ENCODE measurements at regions not wholly inside any gene's neighbourhood (a gene's known extent, or its start where the extent isn't known, plus 50 kb on each side); places are given as distances from the start of the nearest gene placed in this dataset.

DNA sequence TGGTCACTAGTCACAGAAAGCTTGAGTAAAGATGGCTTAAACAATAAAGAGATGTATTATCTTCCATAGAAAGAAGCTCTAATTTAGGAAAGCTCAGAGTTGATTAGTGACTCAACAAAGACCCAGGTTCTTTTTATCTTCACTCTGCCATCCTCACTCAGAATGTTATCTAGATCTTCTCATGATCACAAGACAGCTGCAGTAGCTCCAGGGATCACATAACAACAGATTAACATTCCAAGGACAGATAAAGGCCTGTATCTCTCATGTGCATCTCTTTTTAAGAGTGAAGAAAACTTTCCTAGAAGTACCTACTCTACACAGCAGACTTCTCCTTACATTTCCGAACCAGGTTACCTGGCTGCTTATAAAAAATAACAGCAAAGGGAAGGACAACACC lies 368.7 kb upstream of the PROX1 start:
- TF ChIP-seq, protein P1, sequence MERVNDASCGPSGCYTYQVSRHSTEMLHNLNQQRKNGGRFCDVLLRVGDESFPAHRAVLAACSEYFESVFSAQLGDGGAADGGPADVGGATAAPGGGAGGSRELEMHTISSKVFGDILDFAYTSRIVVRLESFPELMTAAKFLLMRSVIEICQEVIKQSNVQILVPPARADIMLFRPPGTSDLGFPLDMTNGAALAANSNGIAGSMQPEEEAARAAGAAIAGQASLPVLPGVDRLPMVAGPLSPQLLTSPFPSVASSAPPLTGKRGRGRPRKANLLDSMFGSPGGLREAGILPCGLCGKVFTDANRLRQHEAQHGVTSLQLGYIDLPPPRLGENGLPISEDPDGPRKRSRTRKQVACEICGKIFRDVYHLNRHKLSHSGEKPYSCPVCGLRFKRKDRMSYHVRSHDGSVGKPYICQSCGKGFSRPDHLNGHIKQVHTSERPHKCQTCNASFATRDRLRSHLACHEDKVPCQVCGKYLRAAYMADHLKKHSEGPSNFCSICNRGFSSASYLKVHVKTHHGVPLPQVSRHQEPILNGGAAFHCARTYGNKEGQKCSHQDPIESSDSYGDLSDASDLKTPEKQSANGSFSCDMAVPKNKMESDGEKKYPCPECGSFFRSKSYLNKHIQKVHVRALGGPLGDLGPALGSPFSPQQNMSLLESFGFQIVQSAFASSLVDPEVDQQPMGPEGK (CRISPR knock-in tag; IDR thresholded peaks at IDR 0.05; ENCODE audit: borderline replicate concordance): no peak
- TF ChIP-seq ZNF565 (CRISPR knock-in tag; conservative IDR thresholded peaks at IDR 0.05; ENCODE audit: low read depth) (no peak), TOX (CRISPR knock-in tag; IDR thresholded peaks at IDR 0.05; ENCODE audit: borderline replicate concordance) (no peak), GLIS3 (CRISPR knock-in tag; IDR thresholded peaks at IDR 0.05) (no peak), RARB (CRISPR knock-in tag; IDR thresholded peaks at IDR 0.05) (no peak), BACH2 (CRISPR knock-in tag; IDR thresholded peaks at IDR 0.05; ENCODE audit: borderline replicate concordance) (no peak), ARNTL (CRISPR knock-in tag; IDR thresholded peaks at IDR 0.05; ENCODE audit: borderline replicate concordance, low read depth) (no peak)
- TF ChIP-seq, protein P2, sequence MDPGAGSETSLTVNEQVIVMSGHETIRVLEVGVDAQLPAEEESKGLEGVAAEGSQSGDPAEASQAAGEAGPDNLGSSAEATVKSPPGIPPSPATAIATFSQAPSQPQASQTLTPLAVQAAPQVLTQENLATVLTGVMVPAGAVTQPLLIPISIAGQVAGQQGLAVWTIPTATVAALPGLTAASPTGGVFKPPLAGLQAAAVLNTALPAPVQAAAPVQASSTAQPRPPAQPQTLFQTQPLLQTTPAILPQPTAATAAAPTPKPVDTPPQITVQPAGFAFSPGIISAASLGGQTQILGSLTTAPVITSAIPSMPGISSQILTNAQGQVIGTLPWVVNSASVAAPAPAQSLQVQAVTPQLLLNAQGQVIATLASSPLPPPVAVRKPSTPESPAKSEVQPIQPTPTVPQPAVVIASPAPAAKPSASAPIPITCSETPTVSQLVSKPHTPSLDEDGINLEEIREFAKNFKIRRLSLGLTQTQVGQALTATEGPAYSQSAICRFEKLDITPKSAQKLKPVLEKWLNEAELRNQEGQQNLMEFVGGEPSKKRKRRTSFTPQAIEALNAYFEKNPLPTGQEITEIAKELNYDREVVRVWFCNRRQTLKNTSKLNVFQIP (CRISPR knock-in tag; IDR thresholded peaks at IDR 0.05; ENCODE audit: borderline replicate concordance, low read depth): no peak
- TF ChIP-seq, protein P3, sequence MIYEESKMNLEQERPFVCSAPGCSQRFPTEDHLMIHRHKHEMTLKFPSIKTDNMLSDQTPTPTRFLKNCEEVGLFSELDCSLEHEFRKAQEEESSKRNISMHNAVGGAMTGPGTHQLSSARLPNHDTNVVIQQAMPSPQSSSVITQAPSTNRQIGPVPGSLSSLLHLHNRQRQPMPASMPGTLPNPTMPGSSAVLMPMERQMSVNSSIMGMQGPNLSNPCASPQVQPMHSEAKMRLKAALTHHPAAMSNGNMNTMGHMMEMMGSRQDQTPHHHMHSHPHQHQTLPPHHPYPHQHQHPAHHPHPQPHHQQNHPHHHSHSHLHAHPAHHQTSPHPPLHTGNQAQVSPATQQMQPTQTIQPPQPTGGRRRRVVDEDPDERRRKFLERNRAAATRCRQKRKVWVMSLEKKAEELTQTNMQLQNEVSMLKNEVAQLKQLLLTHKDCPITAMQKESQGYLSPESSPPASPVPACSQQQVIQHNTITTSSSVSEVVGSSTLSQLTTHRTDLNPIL (CRISPR knock-in tag; IDR thresholded peaks at IDR 0.05; ENCODE audit: low read depth): no peak

All from SK-N-SH treated with all-trans-retinoic acid at 6 μM for 48 hours (cell line).